Stimulated activated CD4-positive, alpha-beta T cell treated with anti-CD3 and anti-CD28 coated beads, Interleukin-2, amount 100 ng/mL, for 48 hours (primary cell): ENCODE measurements at regions not wholly inside any gene's neighbourhood (a gene's known extent, or its start where the extent isn't known, plus 50 kb on each side); places are given as distances from the start of the nearest gene placed in this dataset.

Experiments used
- DNase-seq, 2 donors: peaks; one replicate each; pipeline ENCODE4 v3.0.0-alpha.2; 2020

DNA sequence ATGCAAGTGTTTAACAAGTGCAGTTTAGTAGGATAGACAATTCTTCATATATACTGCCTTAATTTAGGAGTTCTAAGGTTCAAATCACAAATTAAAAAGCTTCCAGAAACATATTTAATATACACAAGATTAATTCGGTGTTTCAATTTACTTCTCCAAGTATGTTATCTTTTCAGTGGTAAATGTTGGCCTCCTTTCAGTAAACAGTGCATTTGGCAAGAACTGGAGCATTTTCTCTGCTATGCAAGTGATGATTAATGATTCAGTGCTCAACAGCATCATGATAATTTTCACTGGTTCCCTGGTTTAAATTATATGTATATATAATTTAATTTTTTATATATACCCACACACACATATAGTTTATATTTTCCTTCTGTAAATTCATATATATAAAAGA lies 541.7 kb downstream of the EFNA5 start:
- DNase-seq = no peak

DNA sequence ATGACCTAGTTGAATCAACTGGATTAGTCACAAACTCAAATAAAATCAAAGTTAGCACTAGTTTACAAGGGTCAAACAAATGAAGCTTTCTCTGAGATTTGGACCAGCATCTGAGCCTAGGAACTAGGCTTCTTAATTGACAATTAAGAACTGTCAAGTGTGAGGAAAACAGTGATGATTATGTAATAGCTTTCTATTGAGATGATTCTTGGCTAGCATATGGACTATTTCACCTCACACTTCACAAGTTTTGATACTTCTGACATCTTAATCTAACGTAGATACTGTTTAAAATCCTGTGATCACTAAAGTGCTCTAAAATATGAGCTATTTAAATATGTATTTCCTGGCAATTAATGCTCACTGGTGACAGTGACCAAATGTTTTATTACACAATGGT lies 542.9 kb downstream of the EFNA5 start:
- DNase-seq = no peak

DNA sequence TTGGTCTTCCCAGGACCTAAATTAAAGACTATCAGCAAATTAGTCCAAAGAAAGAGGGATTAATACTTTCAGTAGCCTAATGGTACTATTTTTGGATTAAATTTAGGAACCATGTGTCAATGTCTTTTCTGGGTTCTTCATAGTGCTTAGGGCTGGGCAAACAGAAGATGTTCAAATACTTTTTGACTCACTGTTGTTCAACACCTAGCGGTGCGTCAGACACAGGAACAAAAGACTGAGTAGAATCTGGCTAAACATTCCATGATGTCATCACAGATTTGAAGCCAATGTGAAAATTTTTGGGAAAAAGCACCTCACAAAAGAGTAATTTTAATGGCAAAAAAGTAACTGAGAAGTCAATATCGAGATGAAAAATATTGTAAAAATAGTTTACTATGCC lies 544.4 kb downstream of the EFNA5 start:
- DNase-seq = no peak

- DNase-seq = no peak
Measured at GRCh38 chr5:107124376-107124775, 546.4 kb downstream of the EFNA5 start.

DNA sequence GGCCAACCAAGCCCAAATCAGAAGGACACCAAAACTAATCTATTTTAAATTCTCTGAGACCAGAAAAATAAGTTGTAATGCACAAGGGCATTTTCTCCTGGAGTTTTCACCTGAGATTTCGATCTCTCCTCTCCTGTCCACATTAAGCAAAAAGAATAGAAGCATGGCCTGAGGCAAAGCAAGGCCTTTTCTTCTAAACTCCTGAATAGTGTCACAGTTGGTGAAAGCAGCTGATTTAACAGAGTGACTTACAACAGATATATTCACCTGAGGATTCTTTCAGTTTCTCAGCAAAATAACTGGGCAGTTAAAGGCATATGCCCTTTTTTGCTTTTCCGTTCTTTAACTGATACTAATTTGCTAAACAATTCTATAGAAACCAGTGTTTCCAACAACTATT lies 547.7 kb downstream of the EFNA5 start:
- no peak for DNase-seq

GRCh38 chr5:107121793-107122519 lies 548.8 kb downstream of the EFNA5 start:
- no peak for DNase-seq

DNA sequence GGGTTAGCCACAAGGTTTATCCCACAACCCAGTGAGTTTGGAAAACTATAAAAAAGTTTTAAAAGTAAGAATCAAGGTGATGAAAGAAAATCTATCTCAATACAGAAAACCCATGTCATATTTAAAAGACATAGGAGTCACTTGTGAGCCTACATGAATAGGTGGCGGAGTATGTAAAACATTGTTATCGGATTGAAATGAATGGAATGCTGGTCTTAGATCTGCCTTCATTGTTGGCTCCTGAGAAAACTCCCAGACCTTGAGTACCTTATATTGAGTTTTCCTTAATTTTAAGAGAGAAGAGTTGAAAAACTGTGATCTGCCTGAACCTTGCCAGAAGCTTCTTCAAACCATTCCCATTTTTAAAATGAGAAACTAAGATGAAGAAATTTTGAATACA lies 551.1 kb downstream of the EFNA5 start:
- no peak for DNase-seq

DNA sequence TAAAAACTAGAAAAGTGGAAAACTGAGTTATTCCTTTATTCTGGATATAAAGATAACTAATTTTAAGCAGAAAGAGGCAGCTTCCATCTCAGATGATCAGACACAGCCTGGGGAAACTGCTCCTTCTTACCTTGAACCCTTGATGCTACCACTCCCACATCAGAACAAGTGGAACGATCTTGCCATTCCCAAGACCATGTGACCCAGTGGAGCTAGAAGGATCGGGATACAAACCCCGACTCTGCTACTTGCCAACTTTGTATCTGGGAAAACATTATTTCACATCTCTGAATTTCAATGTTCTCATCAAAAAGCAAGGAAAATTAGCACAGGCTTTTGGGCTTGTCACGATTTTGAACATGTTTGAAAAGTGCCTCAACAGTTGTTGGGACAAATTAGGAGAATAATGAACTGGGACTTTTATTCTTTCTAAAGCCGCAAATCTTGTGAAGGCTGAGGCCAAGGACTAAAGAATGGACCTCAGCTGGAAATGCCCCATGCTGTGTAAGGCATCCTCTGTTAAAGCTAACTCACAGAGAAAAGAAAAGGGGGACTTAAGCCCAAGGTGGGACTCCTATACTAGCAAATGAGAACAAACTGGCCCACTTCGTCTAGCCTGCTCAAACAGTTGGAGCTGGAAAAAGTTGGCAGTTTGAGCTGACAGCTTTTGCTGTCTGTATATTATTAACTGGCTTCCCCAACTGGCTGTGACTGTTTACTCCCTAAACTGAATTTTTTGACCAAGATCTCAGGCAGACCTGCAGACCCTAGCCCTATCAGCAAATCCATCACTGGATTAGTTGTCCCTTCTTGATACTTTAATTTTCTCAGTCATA lies 552.3 kb downstream of the EFNA5 start:
- DNase-seq = no peak

- no peak for DNase-seq
Measured at GRCh38 chr5:107112216-107112615, 558.5 kb downstream of the EFNA5 start.

DNA sequence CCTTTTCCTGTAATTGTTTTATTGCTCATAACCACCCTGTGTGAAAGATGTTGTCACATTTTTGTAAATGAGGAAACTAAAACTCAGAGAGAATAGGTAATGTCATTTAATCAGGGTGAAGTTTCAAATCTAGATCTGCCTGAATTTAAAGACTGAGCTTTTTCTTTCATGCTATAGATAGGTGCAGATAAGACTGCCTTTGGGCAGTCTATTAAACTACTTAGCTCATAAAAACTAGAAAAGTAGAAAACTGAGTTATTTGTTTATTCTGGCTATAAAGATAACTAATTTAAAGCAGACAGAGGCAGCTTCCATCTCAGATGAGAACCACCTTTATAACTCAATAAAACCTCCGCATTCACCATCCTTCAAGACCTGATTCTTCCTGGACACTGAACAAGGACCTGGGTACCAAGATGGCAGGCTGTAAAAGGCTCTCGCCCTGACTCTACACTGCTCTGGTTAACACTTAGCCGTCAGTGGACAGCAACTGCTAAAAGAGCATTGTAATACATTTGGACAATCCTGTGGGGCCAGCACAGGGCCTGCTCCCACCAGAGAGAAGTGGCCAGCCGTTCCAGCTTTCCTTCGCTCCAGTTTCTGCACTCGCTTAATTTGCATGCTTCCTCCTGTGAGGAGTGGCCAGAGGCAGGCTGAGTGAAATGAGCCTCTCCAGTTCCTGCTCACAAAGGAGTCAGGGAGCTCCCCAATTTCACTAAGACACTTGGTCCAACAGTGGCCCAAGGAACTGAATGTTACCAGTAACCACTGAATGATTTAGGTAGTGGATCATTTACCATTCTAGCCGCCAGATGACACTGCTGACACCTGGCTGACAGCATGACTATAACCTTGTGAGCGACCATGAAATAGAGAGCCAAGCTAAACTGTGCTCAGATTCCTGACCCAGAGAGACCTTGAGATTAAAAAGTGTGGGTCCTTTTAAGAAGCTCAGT lies 566.4 kb downstream of the EFNA5 start:
- DNase-seq = no peak

DNA sequence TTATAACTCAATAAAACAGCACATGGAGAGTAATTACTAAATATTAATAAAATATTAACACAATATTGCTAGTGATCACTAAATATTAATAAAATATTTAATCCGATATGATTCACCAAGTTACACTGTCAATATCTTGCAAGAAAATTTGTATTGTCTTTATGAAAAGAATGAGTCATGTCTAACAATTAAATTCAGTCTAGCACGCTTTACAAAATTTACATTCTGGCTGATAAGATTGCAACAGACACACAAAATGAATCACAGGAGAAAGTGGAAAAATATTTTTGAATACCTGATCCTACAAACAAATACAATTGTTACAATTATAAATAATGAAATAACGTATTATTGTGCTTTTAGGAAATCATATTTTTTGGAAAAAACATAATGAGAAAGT lies 567.2 kb downstream of the EFNA5 start:
- no peak for DNase-seq

DNA sequence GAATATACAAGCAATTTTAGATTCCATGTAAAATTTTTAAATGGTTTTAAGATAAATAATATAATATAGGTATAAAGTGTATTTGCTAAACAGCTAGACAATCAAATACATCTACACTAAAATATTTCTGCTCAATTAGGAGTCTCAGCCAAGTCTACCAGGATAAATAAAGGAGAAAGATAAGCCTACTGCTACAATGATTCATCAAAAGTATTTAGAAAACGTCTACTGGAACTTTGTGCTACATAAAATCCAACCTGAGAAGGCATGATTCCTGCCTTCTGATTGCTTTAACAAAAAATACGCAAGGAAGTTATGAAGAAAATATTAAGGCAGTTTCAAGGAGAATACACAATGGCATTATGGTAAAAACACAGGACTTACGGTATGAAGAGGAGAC lies 570.6 kb downstream of the EFNA5 start:
- DNase-seq = no peak

- no peak for DNase-seq
Measured at GRCh38 chr5:107099506-107099905, 571.2 kb downstream of the EFNA5 start.

- DNase-seq = no peak
Measured at GRCh38 chr5:107092695-107093094, 578.0 kb downstream of the EFNA5 start.

DNA sequence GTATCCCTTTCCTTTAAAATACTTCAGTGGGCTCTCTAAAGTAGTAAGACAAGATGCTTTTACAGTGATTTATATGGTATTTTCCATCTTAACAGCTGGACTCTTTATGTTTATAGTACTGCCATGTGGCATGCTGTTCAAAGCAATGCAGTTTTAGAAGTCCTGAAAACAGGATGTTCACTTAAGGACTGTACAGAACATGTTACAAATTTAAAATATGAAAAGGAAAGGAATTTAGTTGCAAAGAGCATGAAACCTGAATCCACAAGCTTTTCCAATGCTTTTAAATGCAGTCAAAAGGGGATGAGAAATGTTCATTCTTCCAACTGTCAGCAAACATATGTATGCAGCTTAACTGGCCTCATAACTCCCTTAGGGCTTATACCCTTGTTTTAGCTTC lies 580.2 kb downstream of the EFNA5 start:
- no peak for DNase-seq

DNA sequence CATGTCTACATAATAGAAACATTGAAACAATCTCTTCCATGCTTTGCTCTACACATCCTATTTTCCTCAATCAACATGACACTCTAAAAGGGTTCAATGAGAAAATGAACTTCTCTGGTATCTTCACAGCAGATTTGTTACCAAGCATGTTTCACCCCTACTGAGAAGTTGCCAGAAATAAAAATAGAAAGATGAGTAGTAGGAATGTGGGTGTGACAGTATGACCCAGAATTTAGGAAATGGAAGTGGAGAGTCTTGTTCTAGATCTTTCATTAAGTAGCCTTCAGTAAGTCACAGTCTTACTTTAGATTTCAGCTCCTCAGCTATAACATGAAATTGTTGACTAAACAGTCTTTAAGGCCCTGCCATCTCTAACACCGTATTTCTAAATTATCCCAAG lies 581.8 kb downstream of the EFNA5 start:
- no peak for DNase-seq

- no peak for DNase-seq
Measured at GRCh38 chr5:107085572-107085971, 585.2 kb downstream of the EFNA5 start.

- no peak for DNase-seq
Measured at GRCh38 chr5:107074996-107075395, 595.7 kb downstream of the EFNA5 start.

DNA sequence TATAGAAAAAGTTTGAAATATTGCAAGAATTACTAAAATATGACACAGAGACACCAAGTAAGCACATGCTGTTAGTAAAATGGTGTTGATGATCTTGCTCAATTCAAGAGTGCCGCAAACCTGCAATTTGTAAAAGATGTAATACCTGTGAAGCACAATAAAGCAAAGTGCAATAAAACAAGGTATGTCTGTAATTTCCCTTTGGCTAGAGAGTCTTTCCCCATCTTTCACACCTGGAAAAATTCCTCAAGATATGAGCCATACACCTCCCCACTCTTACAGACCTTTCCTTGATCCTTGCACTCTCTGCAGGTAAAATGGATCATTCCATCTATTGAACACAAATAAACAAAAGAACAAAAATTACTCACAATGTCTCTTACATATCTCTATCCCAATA lies 597.8 kb downstream of the EFNA5 start:
- no peak for DNase-seq

DNA sequence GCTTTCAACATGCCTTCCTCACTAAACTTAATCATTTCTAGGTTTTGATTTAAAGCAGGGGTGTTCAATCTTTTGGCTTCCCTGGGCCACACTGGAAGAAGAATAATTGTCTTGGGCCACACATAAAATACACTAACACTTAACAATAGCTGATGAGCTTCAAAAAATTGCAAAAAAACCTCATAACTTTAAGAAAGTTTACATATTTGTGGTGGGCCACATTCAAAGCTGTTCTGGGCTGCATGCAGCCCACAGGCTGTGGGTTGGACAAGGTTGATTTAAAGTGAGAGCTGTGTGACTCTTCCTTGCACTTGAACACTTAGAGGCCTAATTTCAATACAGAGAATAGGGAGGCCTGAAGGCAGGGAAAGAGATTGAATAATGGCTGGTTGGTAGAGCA lies 598.3 kb downstream of the EFNA5 start:
- no peak for DNase-seq

DNA sequence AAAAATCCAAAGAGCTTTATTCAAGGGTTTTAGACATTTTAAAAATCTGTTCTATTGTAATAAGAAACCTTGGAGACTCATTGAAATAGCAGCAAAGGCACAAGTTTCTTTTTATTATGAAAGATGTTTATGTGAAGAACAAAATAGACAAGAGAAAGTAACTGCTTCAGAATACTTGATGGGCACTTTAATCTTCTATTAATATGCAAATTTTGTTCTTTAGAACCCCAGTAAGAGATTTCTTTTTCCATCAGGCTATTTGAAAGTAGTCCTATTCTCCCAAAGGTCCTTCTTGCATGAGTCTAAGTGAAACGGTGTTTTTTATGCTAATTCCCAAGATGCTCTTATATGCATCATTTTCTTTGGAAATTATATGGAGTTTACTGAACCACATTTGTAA lies 602.0 kb downstream of the EFNA5 start:
- DNase-seq = no peak

DNA sequence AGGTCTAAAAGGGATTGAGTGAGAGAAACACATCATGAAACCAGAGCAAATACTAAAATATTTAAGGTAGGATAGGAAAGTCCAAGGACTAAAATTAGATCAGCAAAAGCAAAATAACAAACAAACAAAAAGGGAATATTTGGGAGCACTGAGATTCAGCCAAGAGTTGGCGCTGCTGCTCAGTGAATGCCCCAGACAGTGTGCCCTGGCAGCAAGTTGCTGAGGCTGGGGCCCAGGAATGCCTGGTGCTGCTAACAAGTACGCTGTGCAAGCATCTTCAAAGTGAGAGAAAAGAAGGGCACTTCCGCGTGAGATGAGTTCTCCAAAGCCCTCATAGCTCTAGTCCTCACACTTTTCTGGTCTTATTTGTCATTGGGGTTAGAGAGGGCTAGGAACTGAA lies 603.3 kb downstream of the EFNA5 start:
- no peak for DNase-seq

DNA sequence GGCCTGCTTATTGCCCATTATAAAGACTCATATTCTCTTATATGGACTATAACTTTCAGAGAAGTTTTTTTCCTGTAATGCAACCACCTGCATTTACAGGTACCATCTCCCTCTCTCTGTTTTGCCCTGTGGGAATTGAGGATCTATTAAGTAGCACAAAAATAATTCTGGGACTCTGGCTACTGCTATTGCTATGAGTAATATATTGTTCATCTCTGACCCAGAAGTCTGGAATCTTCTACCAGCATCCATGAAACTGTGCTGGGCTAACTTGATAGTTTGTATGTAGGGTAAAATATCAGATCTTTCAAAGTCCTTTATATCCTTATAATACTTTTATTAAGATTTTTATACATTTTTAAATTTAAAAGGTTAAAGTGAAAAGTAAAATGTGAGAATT lies 607.2 kb downstream of the EFNA5 start:
- no peak for DNase-seq
